Mesodermal cell (in vitro differentiated cells): ENCODE measurements at regions not wholly inside any gene's neighbourhood (a gene's known extent, or its start where the extent isn't known, plus 50 kb on each side); places are given as distances from the start of the nearest gene placed in this dataset.

Source experiments
- H3K27ac ChIP-seq: 2 replicates; pipeline ENCODE4 v1.7.0; 2013; ENCODE audit warnings: mild to moderate bottlenecking, low read depth, low read length, moderate library complexity; ENCODE audit not compliant: severe bottlenecking
- H3K36me3 ChIP-seq: 2 replicates; pipeline ENCODE4 v1.7.1; 2013; ENCODE audit warnings: mild to moderate bottlenecking, low read length, moderate library complexity; ENCODE audit not compliant: control insufficient read depth, insufficient read depth
- H3K4me1 ChIP-seq: one replicate; pipeline ENCODE4 v1.7.1; 2013; ENCODE audit warnings: mild to moderate bottlenecking, low read length; ENCODE audit not compliant: insufficient read depth, control insufficient read depth, poor library complexity, severe bottlenecking
- H3K4me3 ChIP-seq: 2 replicates; pipeline ENCODE4 v1.7.0; 2013; ENCODE audit warnings: low read length, control low read depth, mild to moderate bottlenecking; ENCODE audit not compliant: insufficient read depth, poor library complexity, severe bottlenecking; ENCODE audit errors: extremely low read depth
- H3K9me3 ChIP-seq: 2 replicates; pipeline ENCODE4 v1.7.1; 2013; ENCODE audit warnings: mild to moderate bottlenecking, low read length, moderate library complexity; ENCODE audit not compliant: control insufficient read depth
- WGBS, 2 experiments: methylation state at CpG; one replicate each; pipeline ENCODE4 v1.1.5; 2013; ENCODE audit warnings: missing lambda C conversion rate in 2 of 2; ENCODE audit not compliant: insufficient coverage in 2 of 2; 5-methylcytosine and 5-hydroxymethylcytosine counted together

DNA sequence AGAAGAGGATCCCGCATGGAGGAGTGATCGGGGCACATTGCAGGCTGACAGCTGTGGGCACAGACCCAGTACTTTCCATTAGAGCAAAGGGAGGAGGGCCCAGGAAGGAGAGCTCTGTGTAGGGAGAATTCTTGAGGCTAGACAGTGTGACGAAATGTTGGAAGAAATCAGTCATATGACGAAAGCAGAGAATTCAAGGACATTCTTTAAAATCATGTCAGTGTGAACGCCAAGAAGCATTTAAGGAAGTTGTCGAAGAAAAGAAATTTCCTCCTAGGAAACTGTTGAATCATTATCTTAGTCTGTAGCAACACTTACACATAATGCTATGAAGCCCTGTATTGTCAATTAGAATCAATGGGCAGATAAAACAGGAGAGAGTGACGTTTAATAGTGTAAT, 191.3 kb upstream of the ADARB2 start:
- WGBS, 2 experiments: 91 to 92% methylated on average over 5 to 7 of the region's 7 CpGs
- Histone ChIP-seq H3K36me3 (no peaks in the 10 kb centered on the region), H3K4me1 (no peaks in the 10 kb centered on the region), H3K4me3 (no peak overlapping the region), H3K27ac (no peak overlapping the region), H3K9me3 (no peaks in the 10 kb centered on the region)

DNA sequence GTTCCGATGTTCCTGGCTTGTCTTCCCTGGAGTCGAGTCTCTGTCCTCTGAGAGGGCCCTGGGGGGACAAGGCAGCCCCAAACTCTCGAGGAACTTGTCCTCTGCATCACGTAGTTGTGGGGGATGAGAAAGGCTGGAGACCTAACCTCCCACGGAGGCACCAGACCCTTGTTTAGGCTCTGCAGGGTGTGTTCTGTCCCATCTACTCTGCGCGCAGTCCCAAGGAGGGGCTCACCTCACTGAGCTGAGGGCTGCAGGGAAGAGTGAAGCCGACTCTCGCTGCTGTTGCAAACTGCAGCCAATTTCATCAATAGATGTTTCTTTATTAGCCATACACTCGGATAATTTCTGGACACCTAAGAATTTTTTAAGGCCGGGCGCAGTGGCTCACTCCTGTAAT, 186.7 kb upstream of the ADARB2 start:
- Histone ChIP-seq H3K27ac (no peak overlapping the region), H3K36me3 (no peaks in the 10 kb centered on the region), H3K9me3 (no peaks in the 10 kb centered on the region), H3K4me1 (no peaks in the 10 kb centered on the region), H3K4me3 (no peak overlapping the region)
- 86 to 91% methylated on average over 10 to 12 of the region's 12 CpGs for WGBS, 2 experiments

DNA sequence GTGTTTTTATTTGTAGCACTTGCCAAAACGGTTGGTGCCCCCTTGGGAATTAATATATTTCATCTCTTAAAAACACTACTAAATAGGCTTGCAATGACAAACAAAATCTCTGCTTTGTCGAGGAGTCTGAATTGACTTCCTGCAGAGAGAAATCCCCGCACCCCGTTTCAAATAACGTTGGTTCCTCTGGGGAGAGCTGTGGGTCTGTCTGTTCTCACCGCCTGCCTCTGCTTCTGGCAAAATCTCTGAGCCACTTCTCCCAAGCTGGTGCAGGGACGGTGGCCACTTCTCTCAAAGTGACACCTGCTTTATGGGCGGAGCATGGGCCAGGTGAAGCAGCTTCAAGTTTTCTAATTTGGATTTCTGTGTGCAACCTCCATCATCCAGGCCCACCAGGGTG, 186.3 kb upstream of the ADARB2 start:
- Histone ChIP-seq H3K27ac (no peak overlapping the region), H3K4me1 (no peaks in the 10 kb centered on the region), H3K36me3 (no peaks in the 10 kb centered on the region), H3K4me3 (no peak overlapping the region), H3K9me3 (no peaks in the 10 kb centered on the region)
- whole genome bisulfite sequencing, 2 experiments: 51 to 61% methylated on average over 3 to 6 of the region's 8 CpGs

DNA sequence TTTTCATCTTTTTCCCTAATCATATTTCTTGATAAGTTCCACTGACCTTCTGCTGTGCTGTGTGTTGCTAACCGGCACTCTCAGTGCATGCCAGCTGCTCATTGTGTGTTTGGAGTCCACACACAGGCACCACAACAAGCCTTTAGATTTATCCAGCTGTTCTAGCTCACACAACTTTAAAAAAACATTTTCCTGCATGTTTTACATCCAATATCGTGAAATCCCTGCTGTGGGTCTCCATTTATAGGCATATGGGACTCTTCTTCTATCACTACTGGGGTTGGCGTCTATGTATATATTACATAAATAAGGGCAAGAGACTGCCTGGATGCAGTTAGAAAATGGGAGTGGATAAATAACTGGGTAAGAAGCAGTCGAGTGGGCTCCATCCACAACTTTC, 183.6 kb upstream of the ADARB2 start:
- H3K9me3 ChIP-seq: no peaks in the 10 kb centered on the region
- no peaks in the 10 kb centered on the region for H3K36me3 ChIP-seq
- 88 to 92% methylated on average over 1 of the region's 4 CpGs for WGBS, 2 experiments
- H3K27ac ChIP-seq: no peak overlapping the region
- no peaks in the 10 kb centered on the region for H3K4me1 ChIP-seq
- no peak overlapping the region for H3K4me3 ChIP-seq

DNA sequence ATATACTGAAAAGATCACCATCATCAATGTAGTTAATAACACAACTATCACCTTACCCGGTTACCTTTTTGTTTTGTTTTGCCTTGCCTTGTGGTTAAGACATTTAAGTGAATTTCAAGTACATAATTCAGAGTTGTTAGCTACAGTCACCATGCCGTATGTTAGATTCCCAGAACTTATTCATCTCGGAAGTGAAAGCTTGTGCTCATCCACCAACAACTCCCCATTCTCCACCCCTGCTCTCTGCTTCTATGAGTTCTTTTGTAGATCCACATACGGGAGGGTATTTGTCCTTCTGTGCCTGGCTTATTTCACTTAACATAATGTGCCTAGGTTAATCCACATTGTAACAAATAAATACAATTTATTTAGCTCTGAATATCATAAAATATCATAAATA, 182.8 kb upstream of the ADARB2 start:
- Histone ChIP-seq H3K36me3 (no peaks in the 10 kb centered on the region), H3K27ac (no peak overlapping the region), H3K4me1 (no peaks in the 10 kb centered on the region), H3K4me3 (no peak overlapping the region), H3K9me3 (no peaks in the 10 kb centered on the region)
- WGBS, 2 experiments: 44% methylated on average over 2 of the region's 4 CpGs

DNA sequence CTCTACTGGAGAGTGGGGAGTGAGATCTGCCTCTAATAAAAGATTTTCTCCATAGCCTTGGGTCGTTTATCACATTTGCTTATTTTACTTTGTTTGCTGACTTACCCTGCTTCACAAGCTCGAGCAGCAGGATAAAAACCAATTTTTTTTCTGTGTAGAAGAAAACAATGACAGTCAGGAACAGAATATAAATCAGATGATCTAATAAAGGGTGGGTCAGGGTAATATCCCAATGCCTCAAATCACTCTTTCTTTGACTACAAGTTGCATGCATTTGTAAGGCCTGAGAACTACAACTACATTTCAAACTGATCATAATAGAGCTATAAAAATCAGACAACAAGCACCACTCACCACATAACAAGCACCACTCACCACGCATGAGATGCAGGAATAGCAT, 174.4 kb upstream of the ADARB2 start:
- Histone ChIP-seq H3K4me3 (no peak overlapping the region), H3K4me1 (no peaks in the 10 kb centered on the region), H3K36me3 (no peaks in the 10 kb centered on the region), H3K27ac (no peak overlapping the region), H3K9me3 (no peaks in the 10 kb centered on the region)
- 80% methylated on average over 1 of the region's 3 CpGs; no CpG with 5 or more reads in 1 of the 2 experiments for WGBS, 2 experiments

DNA sequence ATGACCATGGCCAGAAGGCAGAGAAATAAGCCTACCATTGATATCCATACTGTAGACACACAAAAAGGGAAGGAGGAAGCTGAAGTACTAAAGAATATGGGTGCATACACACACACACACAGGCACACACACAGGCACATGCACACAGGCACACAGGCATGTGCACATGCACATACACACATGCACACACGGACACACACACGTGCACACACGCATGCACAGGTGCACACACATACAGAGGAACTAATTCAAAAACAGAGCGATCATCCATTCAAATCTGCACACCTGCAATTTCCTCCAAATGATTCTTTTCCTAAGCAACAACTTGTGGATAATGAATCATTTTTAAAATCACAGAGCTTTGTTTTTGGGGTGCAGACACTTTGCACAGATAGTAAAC, 166.7 kb upstream of the ADARB2 start:
- H3K4me1 ChIP-seq: no peaks in the 10 kb centered on the region
- no peaks in the 10 kb centered on the region for H3K36me3 ChIP-seq
- no peak overlapping the region for H3K4me3 ChIP-seq
- 78 to 100% methylated on average over 2 to 4 of the region's 4 CpGs for WGBS, 2 experiments
- H3K9me3 ChIP-seq: peaks cover 11% of the 10 kb centered on the region
- no peak overlapping the region for H3K27ac ChIP-seq

DNA sequence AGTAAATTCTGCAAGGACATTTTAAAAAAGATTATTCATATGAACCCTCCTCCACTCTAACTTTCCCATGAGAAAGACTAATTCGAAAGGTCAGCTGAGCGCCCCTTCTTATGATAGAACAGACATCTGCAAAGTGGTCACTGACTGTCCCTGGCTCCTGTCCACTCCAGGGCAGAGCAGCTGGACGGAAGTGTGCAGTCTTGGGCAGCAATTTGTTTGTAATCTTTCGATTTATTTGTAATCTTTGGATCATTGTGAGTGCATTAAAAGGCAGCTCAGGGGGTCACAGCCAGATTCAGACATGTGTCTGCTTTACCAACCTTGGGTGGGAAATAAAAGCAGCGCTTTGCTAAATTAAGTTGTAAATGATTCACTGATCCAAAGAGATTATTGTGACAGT, 158.8 kb upstream of the ADARB2 start:
- Histone ChIP-seq H3K27ac (no peak overlapping the region), H3K4me3 (no peak overlapping the region), H3K9me3 (peaks cover 8% of the 10 kb centered on the region), H3K36me3 (no peaks in the 10 kb centered on the region), H3K4me1 (no peaks in the 10 kb centered on the region)
- WGBS, 2 experiments: 81 to 92% methylated on average over 4 to 5 of the region's 5 CpGs

DNA sequence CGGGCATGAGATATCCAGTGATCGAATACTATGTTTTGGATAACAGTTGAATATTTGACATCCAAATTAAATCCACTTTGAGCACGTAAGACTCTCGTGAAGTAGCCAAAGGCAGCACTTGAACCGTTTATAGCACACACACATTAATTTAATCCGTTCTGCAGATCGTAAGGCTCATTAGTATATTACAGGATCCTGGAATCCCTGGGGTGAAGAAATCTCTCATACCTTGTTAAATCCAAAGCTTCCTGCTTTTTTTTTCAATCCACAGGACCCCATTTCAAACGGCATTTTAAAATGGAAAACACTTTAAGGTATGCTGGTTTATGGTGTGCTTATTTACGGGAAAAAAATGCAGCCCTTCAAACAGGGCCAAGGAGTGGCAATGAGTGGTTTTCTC, 158.4 kb upstream of the ADARB2 start:
- Histone ChIP-seq H3K27ac (no peak overlapping the region), H3K4me1 (no peaks in the 10 kb centered on the region)
- WGBS, 2 experiments: 86 to 87% methylated on average over 4 to 5 of the region's 9 CpGs

DNA sequence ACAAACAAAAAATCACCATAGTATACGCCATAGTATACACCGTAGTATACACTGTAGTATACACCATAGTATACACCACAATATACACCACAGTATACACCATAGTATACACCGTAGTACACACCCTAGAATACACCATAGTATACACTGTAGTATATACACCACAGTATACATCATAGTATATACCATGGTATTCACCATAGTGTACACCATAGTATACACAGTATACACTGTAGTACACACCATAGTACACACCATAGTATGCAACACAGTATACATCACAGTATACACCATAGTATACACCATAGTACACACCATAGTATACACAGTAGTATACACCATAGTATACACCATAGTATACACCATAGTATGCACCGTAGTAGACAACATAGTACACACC, 157.6 kb upstream of the ADARB2 start:
- peaks cover 2% of the 10 kb centered on the region for H3K9me3 ChIP-seq
- no peaks in the 10 kb centered on the region for H3K36me3 ChIP-seq
- H3K27ac ChIP-seq: no peak overlapping the region
- 97 to 98% methylated on average over 4 of the region's 4 CpGs for WGBS, 2 experiments
- H3K4me3 ChIP-seq: no peak overlapping the region
- H3K4me1 ChIP-seq: no peaks in the 10 kb centered on the region

More for the DNA sequence above, 158.4 kb upstream of the ADARB2 start:
- peaks cover 5% of the 10 kb centered on the region for H3K9me3 ChIP-seq
- no peaks in the 10 kb centered on the region for H3K36me3 ChIP-seq
- H3K4me3 ChIP-seq: no peak overlapping the region

DNA sequence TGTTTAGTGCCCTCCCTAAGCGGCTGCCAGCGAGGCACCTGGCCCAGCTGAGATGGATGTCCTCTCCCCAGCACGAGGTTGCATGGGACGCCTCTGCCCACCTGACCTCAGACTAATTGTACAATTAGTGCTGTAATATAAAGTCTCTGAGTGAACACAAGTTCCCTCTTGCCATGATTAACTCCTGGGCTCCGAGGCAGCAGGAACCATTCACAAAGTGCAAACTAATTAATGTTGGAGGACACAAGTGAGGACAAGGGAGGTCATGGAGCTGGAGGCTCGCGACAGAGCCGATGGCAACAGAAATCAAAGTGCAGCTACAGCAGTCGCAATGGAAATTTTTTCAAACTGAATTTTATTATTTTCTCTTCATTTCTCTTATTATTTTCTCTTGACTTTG, 156.6 kb upstream of the ADARB2 start:
- 71 to 95% methylated on average over 4 to 7 of the region's 9 CpGs for WGBS, 2 experiments
- no peaks in the 10 kb centered on the region for H3K9me3 ChIP-seq
- H3K27ac ChIP-seq: no peak overlapping the region
- H3K36me3 ChIP-seq: no peaks in the 10 kb centered on the region
- H3K4me3 ChIP-seq: no peak overlapping the region
- H3K4me1 ChIP-seq: no peaks in the 10 kb centered on the region

DNA sequence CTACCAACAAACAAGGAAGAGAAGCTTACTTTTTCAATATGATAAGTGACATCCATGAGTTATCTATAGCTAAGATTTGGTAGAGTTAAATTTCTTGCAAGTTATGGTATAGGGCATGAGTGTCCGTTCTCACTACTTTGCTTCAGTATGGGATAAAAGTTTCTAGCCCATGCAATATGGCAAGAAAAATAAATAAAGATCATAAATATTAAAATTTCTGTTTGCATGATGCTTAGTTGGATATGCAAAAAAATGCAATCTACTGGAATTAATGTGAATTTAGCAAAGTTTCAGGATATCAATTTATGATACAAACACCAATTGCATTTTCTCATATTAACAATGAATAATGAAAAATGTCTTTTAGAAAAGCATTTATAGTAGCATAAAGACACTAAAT, 148.7 kb upstream of the ADARB2 start:
- Histone ChIP-seq H3K9me3 (peaks cover 4% of the 10 kb centered on the region), H3K4me1 (no peaks in the 10 kb centered on the region), H3K27ac (no peak overlapping the region), H3K36me3 (no peaks in the 10 kb centered on the region), H3K4me3 (no peak overlapping the region)
- WGBS, 2 experiments: no CpG with 5 or more reads among the region's 1 CpG
